B cell (primary cell): ENCODE measurements at regions not wholly inside any gene's neighbourhood (a gene's known extent, or its start where the extent isn't known, plus 50 kb on each side); places are given as distances from the start of the nearest gene placed in this dataset.

Experiments
- ATAC-seq: fragments of 200-7000 bp; cut with Tn5 transposase; one replicate; pipeline ENCODE4 v1.10.0; 2021; ENCODE audit warnings: low read depth, mild to moderate bottlenecking, moderate number of reproducible peaks, moderate library complexity
- CTCF ChIA-PET: fragments of 350-600 bp; sonication (Branson Sonifier 250); formaldehyde crosslinking; loops from one replicate; lab custom pipeline; 2021; ENCODE audit warnings: antibody characterized with exemption, inconsistent platforms; lab: Charles Lee
- POLR2A ChIA-PET: fragments of 350-600 bp; sonication (Branson Sonifier 250); formaldehyde crosslinking; loops from one replicate; lab custom pipeline; 2021; ENCODE audit warnings: antibody characterized with exemption; lab: Charles Lee
- DNase-seq: peaks from one replicate; pipeline ENCODE4 v3.0.0; 2013
- H2AFZ ChIP-seq: 2 replicates; pipeline ENCODE4 v1.6.1; 2012; ENCODE audit warnings: mild to moderate bottlenecking, low read depth, low read length; ENCODE audit not compliant: insufficient read depth, poor library complexity, severe bottlenecking
- H3K27ac ChIP-seq, 2 donors: 1 replicate in 1 of 2; 2 replicates in 1 of 2; pipeline ENCODE4 v1.5.1; 2012 to 2013; ENCODE audit warnings: low read length in 2 of 2, mild to moderate bottlenecking in 2 of 2, moderate library complexity in 1 of 2
- H3K27me3 ChIP-seq, 4 experiments: fragments of 200-600 bp in 1 of 4; sonication (generic) in 1 of 4; replicated peaks in 1 of 4; 1 replicate in 2 of 4; 2 replicates in 2 of 4; pipeline versions ENCODE4 v1.6.1 to v1.7.0; 2013 to 2016; ENCODE audit warnings: low read length in 3 of 4, mild to moderate bottlenecking in 2 of 4, mixed read lengths in 1 of 4, moderate library complexity in 1 of 4; ENCODE audit not compliant: insufficient read depth in 4 of 4, control insufficient read depth in 3 of 4; ENCODE audit errors: control extremely low read depth in 1 of 4
- H3K36me3 ChIP-seq, 2 experiments: replicated peaks in 1 of 2; 1 replicate in 1 of 2; 2 replicates in 1 of 2; pipeline versions ENCODE4 v1.6.1 to v1.7.1; 2013; ENCODE audit warnings: low read length in 1 of 2; ENCODE audit not compliant: insufficient read depth in 2 of 2, control insufficient read depth in 1 of 2; ENCODE audit errors: control extremely low read depth in 1 of 2, extremely low read depth in 1 of 2
- H3K4me1 ChIP-seq, 2 donors: fragments of 200-600 bp in 1 of 2; sonication (generic) in 1 of 2; 1 replicate in 1 of 2; 2 replicates in 1 of 2; pipeline versions ENCODE4 v1.5.1 to v1.6.1; 2013 to 2017; ENCODE audit warnings: low read length in 2 of 2; ENCODE audit not compliant: control insufficient read depth in 2 of 2, insufficient read depth in 2 of 2
- H3K4me2 ChIP-seq: replicated peaks from 2 replicates; pipeline ENCODE3; 2012; ENCODE audit warnings: mild to moderate bottlenecking, low read depth, low read length; ENCODE audit not compliant: poor library complexity, severe bottlenecking
- H3K4me3 ChIP-seq, 5 experiments: fragments of 200-600 bp in 1 of 5; sonication (generic) in 1 of 5; 1 replicate in 3 of 5; 2 replicates in 2 of 5; pipeline versions ENCODE4 v1.5.1 to v1.7.0; 2011 to 2016; ENCODE audit warnings: low read length in 4 of 5, mild to moderate bottlenecking in 4 of 5, low read depth in 2 of 5, control low read depth in 1 of 5, moderate library complexity in 1 of 5; ENCODE audit not compliant: insufficient read depth in 1 of 5; ENCODE audit errors: control extremely low read depth in 1 of 5, extremely low read depth in 1 of 5
- H3K79me2 ChIP-seq: fragments of 200-600 bp; sonication (generic); one replicate; pipeline ENCODE4 v1.6.0; 2016; ENCODE audit warnings: low read length; ENCODE audit not compliant: control insufficient read depth, insufficient read depth
- H3K9ac ChIP-seq: fragments of 200-600 bp; sonication (generic); 2 replicates; pipeline ENCODE4 v1.6.1; 2017; ENCODE audit warnings: mild to moderate bottlenecking, low read length, moderate library complexity
- H3K9me3 ChIP-seq, 3 donors: one replicate each; pipeline versions ENCODE4 v1.6.1 to v1.7.1; 2013; ENCODE audit warnings: low read length in 2 of 3; ENCODE audit not compliant: control insufficient read depth in 2 of 3, insufficient read depth in 1 of 3; ENCODE audit errors: control extremely low read depth in 1 of 3
- H4K20me1 ChIP-seq: 2 replicates; pipeline ENCODE4 v1.6.0; 2012; ENCODE audit warnings: mild to moderate bottlenecking, low read length; ENCODE audit not compliant: insufficient read depth, control insufficient read depth, poor library complexity, severe bottlenecking
- H3K27ac Mint-ChIP-seq: one replicate; pipeline ENCODE4 v1.8.0; 2021; ENCODE audit warnings: mixed read lengths
- H3K27me3 Mint-ChIP-seq: one replicate; pipeline ENCODE4 v1.8.0; 2021; ENCODE audit warnings: mixed read lengths
- H3K4me1 Mint-ChIP-seq: one replicate; pipeline ENCODE4 v1.8.0; 2021; ENCODE audit warnings: mixed read lengths
- H3K4me3 Mint-ChIP-seq: one replicate; pipeline ENCODE4 v1.8.0; 2021; ENCODE audit warnings: mixed read lengths
- H3K9me3 Mint-ChIP-seq: one replicate; pipeline ENCODE4 v1.8.0; 2022; ENCODE audit warnings: mixed read lengths; ENCODE audit not compliant: insufficient read depth
- CTCF ChIP-seq: fragments of 200-600 bp; IDR thresholded peaks from one replicate; pipeline ENCODE4 v1.8.0; 2022; ENCODE audit warnings: antibody characterized with exemption, mild to moderate bottlenecking
- EZH2 ChIP-seq: IDR thresholded peaks from 2 replicates; pipeline ENCODE4 v1.6.1; 2012; ENCODE audit warnings: borderline replicate concordance, low read depth, mild to moderate bottlenecking, moderate library complexity, low read length; ENCODE audit not compliant: insufficient read depth, poor library complexity, severe bottlenecking
- WGBS: methylation state at CpG from one replicate; pipeline ENCODE4 v1.1.5; 2013; ENCODE audit warnings: missing lambda C conversion rate; ENCODE audit not compliant: insufficient coverage; 5-methylcytosine and 5-hydroxymethylcytosine counted together
- intact Hi-C: fragments of 100-400 bp; cut with micrococcal nuclease; formaldehyde crosslinking; loops from one replicate; pipeline ENCODE4 v1.10.0; 2022

GRCh38 chr16:87077750-87078127 is 239.5 kb downstream of the C16orf95 start:
- Mint-ChIP-seq H3K27ac (no peak overlapping the region), H3K27me3 (peaks cover 11% of the 10 kb centered on the region), H3K9me3 (peaks cover 15% of the 10 kb centered on the region), H3K4me3 (no peak overlapping the region), H3K4me1 (peaks cover 5% of the 10 kb centered on the region)
- no peaks in the 10 kb centered on the region for H4K20me1 ChIP-seq
- H3K79me2 ChIP-seq, result no peaks in the 10 kb centered on the region
- H3K4me1 ChIP-seq, result peaks cover 0 to 7% of the 10 kb centered on the region in 2 donors
- TF ChIP-seq EZH2 (no peak), CTCF (no peak)
- CTCF ChIA-PET, result interaction anchor here (1.9 kb wide), 1 partner anchor 513 kb away, joined by 7 read pairs; no protein-coding TSS in a partner anchor
- DNase-seq (no peak), ATAC-seq (no peak)
- no peaks in the 10 kb centered on the region for H3K27me3 ChIP-seq
- intact Hi-C loops, result loop anchor here (5.0 kb wide), 1 partner anchor 560 kb away; no protein-coding TSS in a partner anchor
- no peak overlapping the region for H3K27ac ChIP-seq
- no peak overlapping the region for H3K4me2 ChIP-seq
- POLR2A ChIA-PET, result no interaction called here
- no peaks in the 10 kb centered on the region for H3K36me3 ChIP-seq
- H3K4me3 ChIP-seq, result no peak overlapping the region
- WGBS, result no CpG with 5 or more reads among the region's 5 CpGs
- peaks cover 0 to 32% (median 13%) of the 10 kb centered on the region in 3 donors for H3K9me3 ChIP-seq
- no peak overlapping the region for H2AFZ ChIP-seq
- no peak overlapping the region for H3K9ac ChIP-seq

- TF ChIP-seq EZH2, result no peak
- TF ChIP-seq CTCF, result no peak
- Histone ChIP-seq H3K27me3 (no peaks in the 10 kb centered on the region), H3K4me2 (no peak overlapping the region), H3K79me2 (no peaks in the 10 kb centered on the region), H4K20me1 (no peaks in the 10 kb centered on the region), H2AFZ (no peak overlapping the region), H3K27ac (no peak overlapping the region), H3K36me3 (no peaks in the 10 kb centered on the region), H3K9ac (no peak overlapping the region), H3K9me3 (peaks cover 0 to 27% (median 13%) of the 10 kb centered on the region in 3 donors), H3K4me3 (no peak overlapping the region), H3K4me1 (no peaks in the 10 kb centered on the region)
- Mint-ChIP-seq H3K4me1 (no peaks in the 10 kb centered on the region), H3K9me3 (peaks cover 15% of the 10 kb centered on the region), H3K4me3 (no peak overlapping the region), H3K27ac (no peak overlapping the region), H3K27me3 (peaks cover 17% of the 10 kb centered on the region)
- DNase-seq, result no peak
- intact Hi-C loops, result no loop called here
- ChIA-PET CTCF (no interaction called here), POLR2A (no interaction called here)
- ATAC-seq, result no peak
- WGBS, result no CpG with 5 or more reads among the region's 4 CpGs
Measured at GRCh38 chr16:87080571-87081167, 236.5 kb downstream of the C16orf95 start.
